Neural crest cell (in vitro differentiated cells): ENCODE measurements at regions not wholly inside any gene's neighbourhood (a gene's known extent, or its start where the extent isn't known, plus 50 kb on each side); places are given as distances from the start of the nearest gene placed in this dataset.

Experiments
- DNase-seq: peaks from one replicate; pipeline ENCODE4 v3.0.0; 2021; ENCODE audit warnings: low read depth, mixed read lengths, low spot score
- H3K27ac Mint-ChIP-seq: one replicate; pipeline ENCODE4 v1.8.0; 2021; ENCODE audit warnings: mild to moderate bottlenecking, mixed read lengths; ENCODE audit not compliant: unreplicated experiment
- H3K27me3 Mint-ChIP-seq: 2 replicates; pipeline ENCODE4 v1.8.0; 2021; ENCODE audit warnings: low read depth, mild to moderate bottlenecking, mixed read lengths
- H3K36me3 Mint-ChIP-seq: 2 replicates; pipeline ENCODE4 v1.8.0; 2021; ENCODE audit warnings: low read depth, mild to moderate bottlenecking, mixed read lengths
- H3K4me1 Mint-ChIP-seq: 2 replicates; pipeline ENCODE4 v1.8.0; 2021; ENCODE audit warnings: mixed read lengths
- H3K4me3 Mint-ChIP-seq: one replicate; pipeline ENCODE4 v1.8.0; 2021; ENCODE audit warnings: mild to moderate bottlenecking, mixed read lengths
- H3K9me3 Mint-ChIP-seq: 2 replicates; pipeline ENCODE4 v1.8.0; 2021; ENCODE audit warnings: mixed read lengths
- CTCF ChIP-seq: fragments of 200-600 bp; sonication (generic); conservative IDR thresholded peaks from 2 replicates; pipeline ENCODE4 v1.5.0; 2021; ENCODE audit warnings: antibody characterized with exemption, mild to moderate bottlenecking

- no peak overlapping the region for H3K4me3 Mint-ChIP-seq
- no peak overlapping the region for H3K27ac Mint-ChIP-seq
- peaks cover 2% of the 10 kb centered on the region for H3K36me3 Mint-ChIP-seq
- peaks cover 3% of the 10 kb centered on the region for H3K9me3 Mint-ChIP-seq
- no peak for DNase-seq
- TF ChIP-seq CTCF: no peak
- peaks cover 11% of the 10 kb centered on the region for H3K4me1 Mint-ChIP-seq
- no peaks in the 10 kb centered on the region for H3K27me3 Mint-ChIP-seq
Observed at GRCh38 chr14:28102001-28102400, 664.6 kb upstream of the FOXG1 start.

- Mint-ChIP-seq H3K27ac (no peak overlapping the region), H3K27me3 (no peaks in the 10 kb centered on the region), H3K9me3 (peaks cover 3% of the 10 kb centered on the region), H3K4me1 (peaks cover 11% of the 10 kb centered on the region), H3K4me3 (no peak overlapping the region), H3K36me3 (peaks cover 2% of the 10 kb centered on the region)
- DNase-seq: no peak
- TF ChIP-seq CTCF: no peak
Observed at GRCh38 chr14:28102814-28103213, 663.8 kb upstream of the FOXG1 start.

GRCh38 chr14:28113311-28113710 lies 653.3 kb upstream of the FOXG1 start:
- Mint-ChIP-seq H3K36me3 (no peaks in the 10 kb centered on the region), H3K4me1 (peaks cover 3% of the 10 kb centered on the region), H3K9me3 (peaks cover 2% of the 10 kb centered on the region), H3K4me3 (no peak overlapping the region), H3K27me3 (no peaks in the 10 kb centered on the region), H3K27ac (no peak overlapping the region)
- no peak for DNase-seq
- no peak for TF ChIP-seq CTCF

- Mint-ChIP-seq H3K4me3 (no peak overlapping the region), H3K27ac (no peak overlapping the region), H3K36me3 (no peaks in the 10 kb centered on the region), H3K9me3 (peaks cover 7% of the 10 kb centered on the region), H3K4me1 (peaks cover 18% of the 10 kb centered on the region), H3K27me3 (no peaks in the 10 kb centered on the region)
- no peak for DNase-seq
- TF ChIP-seq CTCF: no peak
Observed at GRCh38 chr14:28116716-28117115, 649.9 kb upstream of the FOXG1 start.

GRCh38 chr14:28119849-28120248 lies 646.7 kb upstream of the FOXG1 start:
- Mint-ChIP-seq H3K9me3 (peaks cover 5% of the 10 kb centered on the region), H3K4me3 (no peak overlapping the region), H3K27me3 (no peaks in the 10 kb centered on the region), H3K4me1 (peaks cover 23% of the 10 kb centered on the region), H3K27ac (no peak overlapping the region), H3K36me3 (no peaks in the 10 kb centered on the region)
- DNase-seq: no peak
- no peak for TF ChIP-seq CTCF

GRCh38 chr14:28120391-28120790 lies 646.2 kb upstream of the FOXG1 start:
- H3K4me1 Mint-ChIP-seq: peaks cover 23% of the 10 kb centered on the region

More at GRCh38 chr14:28120391-28120790, 646.2 kb upstream of the FOXG1 start:
- H3K4me3 Mint-ChIP-seq: no peak overlapping the region
- peaks cover 5% of the 10 kb centered on the region for H3K9me3 Mint-ChIP-seq
- no peak for DNase-seq
- no peaks in the 10 kb centered on the region for H3K36me3 Mint-ChIP-seq
- no peaks in the 10 kb centered on the region for H3K27me3 Mint-ChIP-seq
- TF ChIP-seq CTCF: no peak
- H3K27ac Mint-ChIP-seq: no peak overlapping the region
